HG02798 (cell line): ENCODE measurements at regions not wholly inside any gene's neighbourhood (a gene's known extent, or its start where the extent isn't known, plus 50 kb on each side); places are given as distances from the start of the nearest gene placed in this dataset.

Source experiments
- ATAC-seq: cut with Tn5 transposase; IDR thresholded peaks from one replicate; pipeline ENCODE4 v1.9.1; 2021; ENCODE audit warnings: mild to moderate bottlenecking; ENCODE audit not compliant: unreplicated experiment, poor library complexity

DNA sequence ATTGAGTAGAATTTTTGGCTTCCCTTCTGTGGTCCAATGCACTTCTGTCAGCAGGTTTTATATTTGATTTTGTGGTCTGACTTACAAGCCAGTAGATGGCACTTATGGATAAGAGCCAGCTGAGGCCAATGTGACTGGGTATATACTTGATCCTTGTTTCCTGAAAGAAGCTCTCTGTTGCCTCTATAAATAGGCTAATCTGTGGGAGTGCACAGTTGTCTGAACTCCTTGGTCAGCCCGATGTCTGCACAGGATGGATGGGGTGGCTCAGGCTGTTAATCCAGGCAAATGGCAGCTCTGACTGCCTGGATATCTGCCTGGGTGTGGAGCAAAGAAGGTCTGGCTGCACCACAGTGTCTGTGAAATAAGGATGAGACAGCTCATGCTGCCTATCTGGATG lies 1183.7 kb upstream of the PRMT6 start:
- ATAC-seq: no peak

- ATAC-seq: peak; percentile 54
These were observed 1181.9 kb upstream of the PRMT6 start for GRCh38 chr1:105874621-105875020.

- no peak for ATAC-seq
These were observed 1170.2 kb upstream of the PRMT6 start for GRCh38 chr1:105886309-105886708.

DNA sequence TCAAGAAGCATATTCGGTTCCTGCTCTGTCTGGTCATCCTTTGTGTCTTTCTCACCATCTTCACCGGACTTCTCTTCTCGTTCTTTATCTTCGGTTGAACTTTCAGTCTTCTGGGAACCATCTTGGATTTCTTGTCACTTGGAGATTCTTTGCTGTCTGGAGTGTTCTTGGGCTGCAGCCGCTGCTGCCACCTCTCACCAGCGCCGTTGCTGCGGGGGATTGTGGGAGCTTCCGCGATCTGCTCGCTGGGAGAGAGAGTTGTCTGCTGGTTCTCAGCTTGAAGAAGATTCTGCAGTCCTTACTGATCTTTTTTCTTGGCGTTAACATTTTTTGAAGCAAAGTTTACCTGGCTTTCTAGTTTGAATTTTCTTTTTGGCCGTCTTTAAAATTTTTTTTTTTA lies 1165.2 kb upstream of the PRMT6 start:
- no peak for ATAC-seq

DNA sequence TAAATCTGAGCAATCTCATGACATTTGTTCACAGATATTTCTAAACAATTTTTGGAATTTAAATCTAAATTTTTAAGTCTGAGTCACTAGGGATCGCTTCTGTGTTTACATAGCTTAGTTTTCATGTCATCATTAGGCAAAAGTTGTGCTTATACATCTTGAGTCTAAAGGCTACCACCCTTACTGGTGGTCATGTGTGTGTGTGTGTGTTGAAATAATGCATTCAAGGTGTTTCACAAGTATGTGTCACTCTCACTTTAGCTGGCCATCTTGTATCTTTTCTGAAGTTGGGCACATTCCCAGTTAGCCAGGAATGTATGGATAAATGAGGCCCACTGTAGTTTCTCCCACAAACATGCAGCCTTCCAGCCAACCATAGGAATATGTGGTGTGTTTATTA lies 1162.5 kb upstream of the PRMT6 start:
- ATAC-seq: no peak

GRCh38 chr1:105909811-105910210 lies 1146.7 kb upstream of the PRMT6 start:
- no peak for ATAC-seq

GRCh38 chr1:105914403-105914802 lies 1142.1 kb upstream of the PRMT6 start:
- no peak for ATAC-seq

- no peak for ATAC-seq
These were observed 1121.7 kb upstream of the PRMT6 start for GRCh38 chr1:105934806-105935205.

DNA sequence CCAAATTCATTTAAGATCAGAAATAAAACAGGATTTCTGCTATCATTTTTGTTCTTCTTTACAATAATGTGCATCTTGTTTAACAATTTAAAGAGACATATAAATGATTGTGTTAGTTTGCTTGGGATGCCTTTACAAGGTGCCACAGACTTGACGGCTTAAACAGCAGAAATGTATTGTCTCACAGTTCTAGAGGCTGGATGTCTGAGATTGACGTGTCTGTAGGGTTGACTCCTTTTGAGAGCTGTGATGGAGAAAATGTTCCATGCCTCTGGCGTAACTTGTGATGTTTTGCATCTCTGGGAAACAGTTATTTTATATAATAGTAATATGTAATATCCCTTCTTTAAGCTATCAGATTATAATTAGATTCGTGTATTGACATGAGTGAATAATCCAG lies 1091.6 kb upstream of the PRMT6 start:
- no peak for ATAC-seq

GRCh38 chr1:105997516-105997915 lies 1059.0 kb upstream of the PRMT6 start:
- no peak for ATAC-seq

GRCh38 chr1:106022312-106022902 lies 1034.1 kb upstream of the PRMT6 start:
- peak; percentile 38 for ATAC-seq

DNA sequence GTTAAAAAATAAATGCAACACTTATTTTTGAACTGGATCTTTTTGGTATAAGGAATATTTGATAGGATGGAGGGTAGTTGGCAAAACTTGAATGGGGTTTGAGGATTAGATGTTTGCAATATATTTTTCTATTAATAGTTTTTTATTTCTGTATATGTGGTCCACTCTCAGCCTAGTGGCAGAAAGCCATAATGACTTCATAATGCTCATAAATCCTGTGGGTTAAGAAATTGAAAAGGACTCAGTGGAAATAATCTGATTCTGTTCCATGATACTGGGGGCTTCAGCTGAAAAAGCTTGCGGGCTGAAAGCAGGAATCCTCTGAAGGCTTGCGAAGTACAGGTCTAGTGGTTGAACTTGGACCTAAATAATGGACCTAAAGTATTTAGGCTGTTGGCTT lies 1028.6 kb upstream of the PRMT6 start:
- ATAC-seq: no peak

GRCh38 chr1:106037526-106037925 lies 1018.9 kb upstream of the PRMT6 start:
- no peak for ATAC-seq

GRCh38 chr1:106038260-106038659 lies 1018.2 kb upstream of the PRMT6 start:
- no peak for ATAC-seq

DNA sequence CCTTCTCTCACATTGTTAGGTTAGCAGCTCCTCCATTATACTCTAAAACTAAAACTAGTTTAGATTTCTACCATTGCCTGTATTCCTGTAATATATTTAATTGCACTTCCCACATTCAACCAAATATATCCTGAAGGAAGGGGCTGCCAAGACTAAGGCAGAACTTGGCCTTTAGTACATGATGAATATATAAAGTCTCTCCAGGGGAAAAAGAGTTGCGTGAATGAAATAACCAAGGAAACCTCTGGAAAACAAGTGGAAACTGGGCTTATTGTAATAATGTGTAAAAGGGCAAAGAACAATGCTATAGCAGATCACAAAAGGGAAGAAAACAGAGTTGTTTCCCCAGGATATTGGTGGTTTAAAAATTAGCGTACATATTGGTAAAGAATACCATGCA lies 1012.5 kb upstream of the PRMT6 start:
- ATAC-seq: no peak

DNA sequence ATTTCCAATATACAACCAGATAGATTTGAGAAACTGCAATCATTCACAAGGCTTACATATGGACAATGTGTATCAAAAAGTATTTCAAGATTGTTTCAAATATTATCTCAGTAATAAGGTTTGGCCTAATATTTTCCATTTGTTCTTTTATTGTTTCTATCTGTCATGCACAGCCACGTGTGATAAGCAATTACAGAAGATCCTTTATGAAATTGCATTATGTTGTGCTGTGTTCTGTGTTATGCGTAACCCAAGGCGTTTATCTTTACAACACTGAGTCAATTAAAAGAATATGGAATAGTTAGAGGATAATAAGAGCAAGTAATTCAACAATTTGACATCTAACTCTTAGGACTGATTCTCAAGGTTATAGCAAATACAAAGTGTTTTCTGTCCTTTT lies 1009.3 kb upstream of the PRMT6 start:
- no peak for ATAC-seq

DNA sequence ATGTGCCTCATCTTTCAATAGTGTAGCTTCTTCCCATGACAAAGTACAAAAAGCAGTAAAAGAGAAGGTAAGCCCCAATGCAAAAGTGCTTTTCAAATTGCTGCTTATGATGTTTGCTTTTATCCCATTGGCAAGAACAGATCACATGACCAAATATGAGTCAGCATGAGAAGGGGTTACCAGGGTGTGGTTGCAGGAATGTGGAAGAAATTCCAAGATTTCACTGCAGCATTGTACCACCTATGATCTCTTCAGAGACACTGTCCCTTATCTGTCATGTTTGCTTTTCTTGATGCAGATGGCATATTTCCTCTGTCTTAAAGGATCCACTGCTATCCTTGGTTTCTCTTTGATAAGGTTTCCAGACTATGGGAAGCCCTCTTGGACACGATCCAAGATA lies 1006.9 kb upstream of the PRMT6 start:
- ATAC-seq: no peak

GRCh38 chr1:106055855-106056254 lies 1000.6 kb upstream of the PRMT6 start:
- ATAC-seq: no peak

DNA sequence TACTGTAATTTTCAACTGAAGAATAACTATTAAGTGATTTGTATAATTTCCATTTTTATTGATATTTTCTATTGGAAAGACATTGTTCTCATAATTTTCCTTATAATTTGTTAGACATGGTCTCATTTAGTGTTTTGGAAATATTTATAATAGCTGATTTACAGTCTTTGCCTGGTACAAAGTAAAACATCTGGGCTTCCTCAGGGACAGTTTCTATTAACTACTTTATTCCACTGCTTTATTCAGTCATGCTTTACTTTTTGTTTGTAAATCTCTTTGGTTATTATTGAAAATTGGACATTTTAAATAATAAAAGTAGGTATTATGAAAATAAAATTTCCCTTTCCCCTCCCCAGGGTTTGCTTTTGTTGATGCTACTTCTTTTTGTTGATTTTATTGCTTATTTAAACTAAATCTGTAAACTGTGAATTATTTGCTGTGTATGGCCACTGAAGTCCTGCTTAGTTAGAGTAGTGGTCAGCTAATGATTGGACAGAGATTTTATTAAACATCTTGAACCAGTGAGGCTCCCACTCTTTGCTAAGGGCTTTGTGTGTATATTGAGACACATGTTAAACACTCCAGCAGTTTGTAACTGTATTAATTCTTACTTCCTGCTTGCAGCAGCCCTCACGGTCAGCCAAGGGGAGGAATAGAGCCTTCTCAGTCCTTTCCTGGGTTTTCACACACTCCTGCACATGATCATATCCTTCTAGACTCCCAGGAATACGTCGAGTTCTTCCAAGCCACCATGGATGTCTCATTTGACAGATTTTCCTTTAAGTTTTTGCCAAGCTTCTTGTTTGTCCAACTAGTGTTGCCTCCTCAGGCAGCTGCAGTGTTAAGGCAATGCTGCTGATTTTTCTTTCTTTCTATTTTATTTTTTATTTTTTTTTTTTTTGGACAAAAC lies 994.6 kb upstream of the PRMT6 start:
- ATAC-seq: no peak

DNA sequence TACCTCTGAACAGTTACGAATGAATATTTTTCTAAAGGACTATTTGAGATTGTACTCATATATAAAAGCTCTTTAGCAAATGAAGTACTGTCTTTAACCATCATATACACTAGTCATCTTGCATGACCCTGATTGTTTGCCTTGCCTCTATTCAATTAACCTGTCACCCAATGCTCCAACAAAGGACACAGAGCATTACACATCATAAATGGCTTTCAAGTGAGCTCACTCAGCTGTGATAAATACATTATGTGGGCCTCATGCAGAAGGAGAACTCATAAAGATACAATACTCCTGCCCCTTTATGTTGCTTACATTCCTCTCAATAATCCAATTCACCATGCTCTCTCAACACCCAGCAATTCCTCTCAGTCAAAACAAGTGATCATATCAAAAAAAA lies 993.0 kb upstream of the PRMT6 start:
- no peak for ATAC-seq

GRCh38 chr1:106072909-106073600 lies 983.4 kb upstream of the PRMT6 start:
- peak; percentile 49 for ATAC-seq
